ENCODE measurements at regions not wholly inside any gene's neighbourhood (a gene's known extent, or its start where the extent isn't known, plus 50 kb on each side); places are given as distances from the start of the nearest gene placed in this dataset.

GRCh38 chr13:107113387-107113786 lies 545.5 kb upstream of the ARGLU1 start:
- ATAC-seq: no peak
- DNase-seq (ENCODE audit: extremely low read depth in 1 of 4, low spot score in 3 of 4): no peak
- H3K9ac ChIP-seq (ENCODE audit: insufficient read depth in 1 of 2, low read depth in 2 of 2, low read length in 2 of 2): no peak overlapping the region
- H3K79me2 ChIP-seq (ENCODE audit: control insufficient read depth, insufficient read depth, low read length): no peaks in the 10 kb centered on the region
- WGBS (ENCODE audit: insufficient coverage, low coverage, missing lambda C conversion rate): 0% methylated on average over 1 of the region's 1 CpG
- no TSS peak for BruUV-seq (replicated peaks)
- H3K36me3 ChIP-seq (ENCODE audit: control insufficient read depth, insufficient read depth, low read length): no peaks in the 10 kb centered on the region
- ChIA-PET POLR2A (no interaction called here), CTCF (ENCODE audit: low intra/inter-chr PET ratio) (no interaction called here)
- H4K20me1 ChIP-seq (replicated peaks; ENCODE audit: control insufficient read depth, insufficient read depth, low read length): no peaks in the 10 kb centered on the region
- no peak overlapping the region for H3K4me3 ChIP-seq
- intact Hi-C loops (cut with micrococcal nuclease): no loop called here
- no peak for FAIRE-seq
- no peak overlapping the region for H3K4me2 ChIP-seq (ENCODE audit: insufficient read depth, low read length)
- H3K9me3 ChIP-seq (replicated peaks; ENCODE audit: control insufficient read depth, insufficient read depth, low read depth, low read length): no peaks in the 10 kb centered on the region
- H2AFZ ChIP-seq (ENCODE audit: low read depth, low read length): no peak overlapping the region
- H3K9me1 ChIP-seq (ENCODE audit: control insufficient read depth, insufficient read depth, low read length): no peaks in the 10 kb centered on the region
- no peaks in the 10 kb centered on the region for H3K4me1 ChIP-seq (replicated peaks in 1 of 2; ENCODE audit: control insufficient read depth in 2 of 2, insufficient read depth in 2 of 2, low read length in 2 of 2)
- no peak for TF ChIP-seq RFX5 (IDR thresholded peaks at IDR 0.05; ENCODE audit: low read depth, low read length)
- TF ChIP-seq CCAR2 (IDR thresholded peaks at IDR 0.05; ENCODE audit: low read depth, low read length): no peak
- TF ChIP-seq PKNOX1 (IDR thresholded peaks at IDR 0.05): no peak
- no peaks in the 10 kb centered on the region for H3K27me3 ChIP-seq (ENCODE audit: control insufficient read depth in 2 of 2, insufficient read depth in 2 of 2, low read length in 2 of 2)
- no peak overlapping the region for H3K27ac ChIP-seq (ENCODE audit: extremely low read depth, low read depth, low read length)
- in situ Hi-C loops (cut with MboI): no loop called here

- no peaks in the 10 kb centered on the region for H3K9me1 ChIP-seq (ENCODE audit: control insufficient read depth, insufficient read depth, low read length)
- POLR2A ChIA-PET: no interaction called here
- H3K9ac ChIP-seq (ENCODE audit: insufficient read depth in 1 of 2, low read depth in 2 of 2, low read length in 2 of 2): no peak overlapping the region
- H2AFZ ChIP-seq (ENCODE audit: low read depth, low read length): no peak overlapping the region
- TF ChIP-seq DIDO1 (tag; IDR thresholded peaks at IDR 0.05; ENCODE audit: low read depth) (no peak), TAF9B (IDR thresholded peaks at IDR 0.05; ENCODE audit: partially characterized antibody) (no peak), NFYB (IDR thresholded peaks at IDR 0.05; ENCODE audit: extremely low read depth, insufficient read length) (no peak), TAL1 (IDR thresholded peaks at IDR 0.05) (no peak), TEAD1 (CRISPR knock-in tag; IDR thresholded peaks at IDR 0.05) (no peak)
- TF ChIP-seq, protein P1, sequence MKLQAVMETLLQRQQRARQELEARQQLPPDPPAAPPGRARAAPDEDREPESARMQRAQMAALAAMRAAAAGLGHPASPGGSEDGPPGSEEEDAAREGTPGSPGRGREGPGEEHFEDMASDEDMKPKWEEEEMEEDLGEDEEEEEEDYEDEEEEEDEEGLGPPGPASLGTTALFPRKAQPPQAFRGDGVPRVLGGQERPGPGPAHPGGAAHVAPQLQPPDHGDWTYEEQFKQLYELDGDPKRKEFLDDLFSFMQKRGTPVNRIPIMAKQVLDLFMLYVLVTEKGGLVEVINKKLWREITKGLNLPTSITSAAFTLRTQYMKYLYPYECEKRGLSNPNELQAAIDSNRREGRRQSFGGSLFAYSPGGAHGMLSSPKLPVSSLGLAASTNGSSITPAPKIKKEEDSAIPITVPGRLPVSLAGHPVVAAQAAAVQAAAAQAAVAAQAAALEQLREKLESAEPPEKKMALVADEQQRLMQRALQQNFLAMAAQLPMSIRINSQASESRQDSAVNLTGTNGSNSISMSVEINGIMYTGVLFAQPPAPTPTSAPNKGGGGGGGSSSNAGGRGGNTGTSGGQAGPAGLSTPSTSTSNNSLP (IDR thresholded peaks at IDR 0.05; ENCODE audit: borderline replicate concordance, low read depth, low read length): no peak
- no peak overlapping the region for H3K27ac ChIP-seq (ENCODE audit: extremely low read depth, low read depth, low read length)
- BruUV-seq (replicated peaks): no TSS peak
- ATAC-seq: no peak
- in situ Hi-C loops (cut with MboI): no loop called here
- CTCF ChIA-PET (ENCODE audit: low intra/inter-chr PET ratio): no interaction called here
- no peak for FAIRE-seq
- intact Hi-C loops (cut with micrococcal nuclease): no loop called here
- no peak overlapping the region for H3K4me3 ChIP-seq
- no peaks in the 10 kb centered on the region for H3K79me2 ChIP-seq (ENCODE audit: control insufficient read depth, insufficient read depth, low read length)
- no peaks in the 10 kb centered on the region for H3K9me3 ChIP-seq (replicated peaks; ENCODE audit: control insufficient read depth, insufficient read depth, low read depth, low read length)
- no peaks in the 10 kb centered on the region for H4K20me1 ChIP-seq (replicated peaks; ENCODE audit: control insufficient read depth, insufficient read depth, low read length)
- H3K4me2 ChIP-seq (ENCODE audit: insufficient read depth, low read length): no peak overlapping the region
- 13% methylated on average over 1 of the region's 1 CpG for WGBS (ENCODE audit: insufficient coverage, low coverage, missing lambda C conversion rate)
- H3K36me3 ChIP-seq (ENCODE audit: control insufficient read depth, insufficient read depth, low read length): no peaks in the 10 kb centered on the region
- H3K27me3 ChIP-seq (ENCODE audit: control insufficient read depth in 2 of 2, insufficient read depth in 2 of 2, low read length in 2 of 2): no peaks in the 10 kb centered on the region
- no peak for DNase-seq (ENCODE audit: extremely low read depth in 1 of 4, low spot score in 3 of 4)
- no peaks in the 10 kb centered on the region for H3K4me1 ChIP-seq (replicated peaks in 1 of 2; ENCODE audit: control insufficient read depth in 2 of 2, insufficient read depth in 2 of 2, low read length in 2 of 2)
Observed at GRCh38 chr13:107111248-107111647, 543.3 kb upstream of the ARGLU1 start.

All from K562 (cell line).